PC-9 (cell line): ENCODE measurements at regions not wholly inside any gene's neighbourhood (a gene's known extent, or its start where the extent isn't known, plus 50 kb on each side); places are given as distances from the start of the nearest gene placed in this dataset.

Experiments used
- EZH2 ChIP-seq: fragments of 200-600 bp; sonication (generic); IDR thresholded peaks from 2 replicates; pipeline ENCODE4 v1.8.0; 2017; ENCODE audit warnings: antibody characterized with exemption, low read depth
- TF ChIP-seq, protein P1 (sequence below): fragments of 200-600 bp; sonication (generic); conservative IDR thresholded peaks from 2 replicates; pipeline ENCODE4 v1.6.1; 2017; ENCODE audit warnings: mixed run types, antibody characterized with exemption, mild to moderate bottlenecking, moderate library complexity

DNA sequence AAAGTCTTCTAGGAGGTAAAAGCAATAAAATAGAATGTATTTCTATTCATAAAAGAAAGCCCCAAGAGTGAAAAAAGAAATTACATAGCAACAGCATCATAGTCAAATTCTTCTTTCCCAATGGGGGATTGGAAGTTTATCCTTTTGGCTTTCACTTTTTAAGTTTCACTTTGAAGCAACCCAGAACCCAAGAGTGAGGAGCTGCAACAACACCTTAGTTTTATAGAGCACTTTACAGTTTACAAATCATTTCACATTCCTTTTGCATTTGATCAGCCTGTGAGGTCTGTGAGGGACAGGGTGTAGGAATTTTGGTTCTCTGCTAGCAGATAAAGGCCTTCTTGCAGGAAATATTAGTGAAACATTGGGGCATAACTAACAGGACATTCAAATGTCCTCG lies 112.0 kb upstream of the NDP start:
- TF ChIP-seq, protein P1, sequence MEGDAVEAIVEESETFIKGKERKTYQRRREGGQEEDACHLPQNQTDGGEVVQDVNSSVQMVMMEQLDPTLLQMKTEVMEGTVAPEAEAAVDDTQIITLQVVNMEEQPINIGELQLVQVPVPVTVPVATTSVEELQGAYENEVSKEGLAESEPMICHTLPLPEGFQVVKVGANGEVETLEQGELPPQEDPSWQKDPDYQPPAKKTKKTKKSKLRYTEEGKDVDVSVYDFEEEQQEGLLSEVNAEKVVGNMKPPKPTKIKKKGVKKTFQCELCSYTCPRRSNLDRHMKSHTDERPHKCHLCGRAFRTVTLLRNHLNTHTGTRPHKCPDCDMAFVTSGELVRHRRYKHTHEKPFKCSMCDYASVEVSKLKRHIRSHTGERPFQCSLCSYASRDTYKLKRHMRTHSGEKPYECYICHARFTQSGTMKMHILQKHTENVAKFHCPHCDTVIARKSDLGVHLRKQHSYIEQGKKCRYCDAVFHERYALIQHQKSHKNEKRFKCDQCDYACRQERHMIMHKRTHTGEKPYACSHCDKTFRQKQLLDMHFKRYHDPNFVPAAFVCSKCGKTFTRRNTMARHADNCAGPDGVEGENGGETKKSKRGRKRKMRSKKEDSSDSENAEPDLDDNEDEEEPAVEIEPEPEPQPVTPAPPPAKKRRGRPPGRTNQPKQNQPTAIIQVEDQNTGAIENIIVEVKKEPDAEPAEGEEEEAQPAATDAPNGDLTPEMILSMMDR: no peak
- no peak for TF ChIP-seq EZH2
